GM12872 (cell line): ENCODE measurements at regions not wholly inside any gene's neighbourhood (a gene's known extent, or its start where the extent isn't known, plus 50 kb on each side); places are given as distances from the start of the nearest gene placed in this dataset.

ENCODE experiments used
- TF ChIP-seq, protein P1 (sequence below): IDR thresholded peaks from 3 replicates; pipeline ENCODE4 v1.5.1; 2011; ENCODE audit warnings: low read depth, mild to moderate bottlenecking, low read length, moderate library complexity; ENCODE audit not compliant: insufficient read depth

DNA sequence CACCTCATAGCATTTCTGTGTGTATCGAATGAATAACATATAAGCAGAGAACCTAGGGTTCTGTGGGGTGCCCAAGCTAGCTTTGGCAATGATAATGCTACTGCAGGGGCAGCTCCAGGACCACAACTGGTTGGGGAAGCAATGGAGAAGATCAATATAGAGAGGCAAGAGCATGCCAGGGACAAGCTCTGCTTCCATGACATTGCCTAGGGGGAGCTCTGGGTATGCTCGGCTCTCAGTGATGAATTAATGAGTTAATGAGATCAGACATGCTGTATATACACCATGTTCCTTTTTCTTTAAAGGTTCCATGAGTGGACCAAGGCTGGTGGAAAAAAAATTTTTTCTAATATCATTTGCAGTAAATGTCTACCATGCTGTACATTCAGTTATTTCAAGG, 618.4 kb downstream of the BCL11A start:
- TF ChIP-seq, protein P1, sequence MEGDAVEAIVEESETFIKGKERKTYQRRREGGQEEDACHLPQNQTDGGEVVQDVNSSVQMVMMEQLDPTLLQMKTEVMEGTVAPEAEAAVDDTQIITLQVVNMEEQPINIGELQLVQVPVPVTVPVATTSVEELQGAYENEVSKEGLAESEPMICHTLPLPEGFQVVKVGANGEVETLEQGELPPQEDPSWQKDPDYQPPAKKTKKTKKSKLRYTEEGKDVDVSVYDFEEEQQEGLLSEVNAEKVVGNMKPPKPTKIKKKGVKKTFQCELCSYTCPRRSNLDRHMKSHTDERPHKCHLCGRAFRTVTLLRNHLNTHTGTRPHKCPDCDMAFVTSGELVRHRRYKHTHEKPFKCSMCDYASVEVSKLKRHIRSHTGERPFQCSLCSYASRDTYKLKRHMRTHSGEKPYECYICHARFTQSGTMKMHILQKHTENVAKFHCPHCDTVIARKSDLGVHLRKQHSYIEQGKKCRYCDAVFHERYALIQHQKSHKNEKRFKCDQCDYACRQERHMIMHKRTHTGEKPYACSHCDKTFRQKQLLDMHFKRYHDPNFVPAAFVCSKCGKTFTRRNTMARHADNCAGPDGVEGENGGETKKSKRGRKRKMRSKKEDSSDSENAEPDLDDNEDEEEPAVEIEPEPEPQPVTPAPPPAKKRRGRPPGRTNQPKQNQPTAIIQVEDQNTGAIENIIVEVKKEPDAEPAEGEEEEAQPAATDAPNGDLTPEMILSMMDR, result no peak

DNA sequence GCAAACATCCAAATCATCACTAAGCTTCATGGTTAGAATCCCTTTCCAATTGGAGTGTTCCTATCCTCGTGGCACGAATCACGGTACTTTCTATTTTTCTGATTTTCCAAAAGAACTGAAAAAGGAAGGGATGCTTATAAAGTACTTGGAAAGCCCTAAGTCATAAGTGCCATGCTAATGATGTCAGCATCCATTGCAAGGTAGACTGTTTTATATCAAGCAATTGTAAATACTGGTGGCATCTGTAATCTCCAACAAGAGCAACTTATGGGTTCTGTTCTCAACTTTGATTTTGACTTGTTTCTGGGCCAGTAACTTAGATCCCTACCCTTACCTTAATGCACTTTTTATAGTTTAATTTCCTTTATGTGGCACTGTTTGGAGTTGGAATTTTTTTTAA, 619.5 kb downstream of the BCL11A start:
- TF ChIP-seq, protein P1, result no peak

DNA sequence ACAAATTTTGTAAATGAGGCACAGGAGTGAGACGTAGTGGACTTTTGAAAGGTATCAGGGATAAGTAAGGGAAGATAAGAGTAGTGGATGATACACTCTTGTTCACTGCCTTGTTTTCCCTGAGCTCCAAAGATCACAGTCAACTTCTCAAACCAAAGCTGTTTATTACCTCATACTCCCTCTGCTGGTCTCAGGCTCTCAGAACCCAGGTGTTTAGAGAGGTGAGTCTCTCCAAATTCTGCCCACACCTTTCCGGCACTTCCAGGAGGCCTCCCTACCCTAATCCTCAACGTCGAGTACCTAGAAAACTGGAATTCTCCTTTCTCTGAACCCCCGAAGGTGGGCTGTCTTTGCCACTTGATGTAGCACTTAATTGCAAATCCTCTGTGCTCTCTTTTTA, 621.1 kb downstream of the BCL11A start:
- TF ChIP-seq, protein P1, result 0 out of 3 replicates have a peak, but pooled peaks have one; percentile 4

DNA sequence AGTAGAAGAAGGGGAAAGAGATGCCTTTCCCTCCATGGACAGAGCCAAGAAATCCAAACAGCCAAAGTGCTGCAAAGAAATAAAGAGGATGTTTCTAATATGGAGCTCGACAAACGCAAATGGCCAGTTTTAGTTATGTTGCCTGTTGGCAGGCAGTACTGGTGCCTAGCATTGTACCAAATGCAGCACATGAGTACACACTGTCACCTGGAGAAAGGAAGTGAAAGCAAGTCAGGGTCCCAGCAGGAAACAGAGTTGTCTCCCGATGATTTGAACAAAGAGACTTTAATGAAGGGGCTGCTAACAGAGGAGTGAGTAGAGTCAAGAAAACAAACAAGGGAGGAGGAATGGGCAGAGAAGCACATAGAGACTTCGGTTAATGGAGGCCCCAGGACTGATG, 623.0 kb downstream of the BCL11A start:
- TF ChIP-seq, protein P1, result no peak

DNA sequence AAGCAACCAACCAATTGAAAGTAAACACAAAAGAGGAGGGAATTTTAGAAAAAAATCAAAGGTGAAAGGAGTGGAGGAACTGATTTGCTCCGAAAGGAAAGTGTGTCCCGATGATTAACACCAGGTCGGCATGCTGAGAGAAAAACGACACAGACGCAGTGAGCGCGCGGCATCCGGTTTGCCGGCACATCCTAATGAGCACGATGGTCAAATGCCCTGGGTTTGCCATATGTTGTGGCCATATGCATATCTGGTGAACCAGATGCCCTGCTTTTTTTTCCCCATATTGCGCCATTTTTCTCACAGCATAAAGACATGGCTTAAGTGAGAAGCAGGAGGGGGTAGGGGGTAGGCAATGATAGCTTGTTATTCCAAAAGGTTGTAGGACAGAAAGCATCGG, 626.7 kb downstream of the BCL11A start:
- TF ChIP-seq, protein P1, result no peak

DNA sequence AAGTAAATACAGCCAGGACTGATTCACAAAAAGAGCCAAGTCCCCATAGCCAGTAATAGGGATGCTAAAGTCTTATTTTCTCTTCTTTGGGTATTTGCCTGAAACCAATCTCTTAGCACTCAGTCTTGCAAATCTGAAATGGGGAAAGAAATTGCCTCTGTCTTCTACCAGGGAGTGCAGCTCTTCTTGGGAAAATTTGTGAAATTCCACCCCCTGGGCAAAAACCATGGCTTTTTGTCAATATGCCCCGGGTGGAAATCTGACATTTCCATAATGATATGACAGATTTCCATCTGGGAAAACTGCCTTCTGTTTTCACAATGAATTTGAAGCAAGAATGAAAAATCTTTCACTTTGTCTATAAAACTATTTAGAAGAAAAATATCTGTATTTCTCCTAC, 628.1 kb downstream of the BCL11A start:
- TF ChIP-seq, protein P1, result no peak

DNA sequence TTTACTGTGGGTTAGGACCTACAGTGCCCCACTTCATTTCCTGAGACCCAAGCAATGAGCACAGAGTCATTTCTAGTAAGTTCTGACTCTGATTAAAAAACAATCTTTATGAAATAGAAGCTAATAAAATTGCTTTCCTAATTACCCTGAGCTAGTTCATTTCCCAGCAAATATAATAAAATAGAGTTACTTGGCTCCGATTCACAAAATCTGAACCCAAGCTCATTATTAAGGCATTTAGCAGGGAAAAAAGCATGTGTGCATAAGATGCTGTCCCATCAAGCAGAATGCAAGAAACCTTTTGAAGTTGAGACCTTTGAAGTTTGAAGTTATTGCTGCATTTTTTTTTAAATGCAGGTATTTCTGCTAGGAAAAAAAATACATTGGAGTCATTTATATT, 629.1 kb downstream of the BCL11A start:
- TF ChIP-seq, protein P1, result no peak

DNA sequence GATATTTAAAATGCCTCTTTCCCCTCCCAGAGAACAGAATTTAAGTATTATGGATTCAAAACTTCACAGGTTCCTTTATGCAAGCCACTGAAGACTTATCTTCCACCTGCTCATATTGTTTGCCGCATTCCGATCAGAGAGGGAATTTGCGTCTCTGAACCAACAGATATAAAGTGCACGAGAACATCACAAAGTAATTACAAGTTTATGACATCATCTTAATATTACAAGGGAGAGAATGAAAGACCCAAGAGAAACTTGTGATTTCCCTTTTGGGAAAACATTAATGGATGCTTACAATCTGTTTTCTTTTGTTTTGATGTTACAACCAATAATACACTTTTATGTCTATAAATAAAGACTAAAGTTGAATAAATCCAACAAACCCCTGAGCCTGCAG, 631.0 kb downstream of the BCL11A start:
- TF ChIP-seq, protein P1, result no peak
